ENCODE measurements at regions not wholly inside any gene's neighbourhood (a gene's known extent, or its start where the extent isn't known, plus 50 kb on each side); places are given as distances from the start of the nearest gene placed in this dataset.

DNA sequence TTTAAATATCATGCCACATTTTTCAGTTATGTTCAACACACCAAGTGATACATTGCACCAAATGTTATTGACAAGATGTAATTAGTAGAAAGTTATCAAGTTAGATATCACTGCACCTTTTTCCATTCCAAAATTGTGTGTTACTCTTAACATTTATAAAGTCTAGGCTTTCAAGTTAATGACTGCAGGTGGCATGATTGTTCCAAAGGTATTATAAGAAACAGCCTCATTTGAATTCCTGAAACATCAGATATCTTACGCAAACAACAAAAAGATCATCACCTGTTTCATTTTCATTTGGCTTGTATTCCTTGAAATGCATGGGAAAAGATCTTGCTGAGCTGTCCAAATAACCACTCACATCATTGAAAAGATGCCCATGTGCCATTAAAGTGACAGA is 1528.2 kb upstream of the ZEB2 start:
- Histone ChIP-seq H3K36me3 (ENCODE audit: control insufficient read depth in 1 of 2, insufficient read depth in 2 of 2, low read length in 1 of 2) (no peaks in the 10 kb centered on the region), H3K27me3 (ENCODE audit: control insufficient read depth in 1 of 2, insufficient read depth in 2 of 2, low read length in 1 of 2) (no peaks in the 10 kb centered on the region), H3K27ac (ENCODE audit: low read depth in 1 of 2, low read length in 2 of 2) (no peak overlapping the region), H3K4me1 (ENCODE audit: control insufficient read depth in 1 of 2, insufficient read depth in 2 of 2, low read length in 2 of 2) (no peaks in the 10 kb centered on the region), H3K9me3 (ENCODE audit: control insufficient read depth, low read length) (no peaks in the 10 kb centered on the region), H3K4me3 (ENCODE audit: low read length in 2 of 2) (no peak overlapping the region)
- intact Hi-C loops (cut with DNase I), result no loop called here
- no peak for ATAC-seq (ENCODE audit: low FRiP score)
- WGBS, 2 donors, result 93 to 97% methylated on average over 1 of the region's 1 CpG
- DNase-seq, result no peak

DNA sequence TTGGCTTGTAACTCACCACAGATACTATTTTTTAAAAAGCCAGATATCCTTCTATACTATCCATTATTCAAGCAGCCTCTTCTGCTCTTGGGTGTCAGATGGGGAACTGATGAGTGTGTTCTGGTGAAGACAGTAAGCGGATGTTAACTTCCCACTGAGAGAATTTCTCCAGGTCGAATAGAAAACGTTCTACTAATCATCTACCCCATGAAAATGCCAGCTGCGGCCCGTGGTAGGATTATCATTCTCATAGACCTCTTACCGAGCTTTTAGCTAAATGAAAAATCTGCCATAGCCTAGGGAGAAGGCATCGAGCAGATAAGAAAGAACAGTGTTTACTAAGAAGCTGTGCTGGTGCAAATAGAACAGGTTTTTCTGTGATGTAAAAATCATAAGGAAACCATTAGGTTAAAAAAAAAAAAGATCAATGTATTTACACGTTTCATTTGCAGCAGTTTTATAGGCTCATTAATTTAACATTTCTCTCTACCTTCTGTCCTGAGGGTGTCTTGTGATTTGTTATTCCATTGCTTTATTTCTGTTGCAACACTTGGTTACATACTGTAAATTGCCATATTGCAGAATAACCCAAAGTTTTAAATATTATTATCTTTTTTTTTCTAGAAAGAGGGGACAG is 1521.5 kb upstream of the ZEB2 start:
- Histone ChIP-seq H3K4me1 (ENCODE audit: control insufficient read depth in 1 of 2, insufficient read depth in 2 of 2, low read length in 2 of 2) (no peaks in the 10 kb centered on the region), H3K9me3 (ENCODE audit: control insufficient read depth, low read length) (no peaks in the 10 kb centered on the region), H3K27me3 (ENCODE audit: control insufficient read depth in 1 of 2, insufficient read depth in 2 of 2, low read length in 1 of 2) (no peaks in the 10 kb centered on the region), H3K4me3 (ENCODE audit: low read length in 2 of 2) (no peak overlapping the region), H3K36me3 (ENCODE audit: control insufficient read depth in 1 of 2, insufficient read depth in 2 of 2, low read length in 1 of 2) (no peaks in the 10 kb centered on the region), H3K27ac (ENCODE audit: low read depth in 1 of 2, low read length in 2 of 2) (no peak overlapping the region)
- intact Hi-C loops (cut with DNase I), result no loop called here
- WGBS, 2 donors, result 69 to 72% methylated on average over 8 of the region's 8 CpGs
- no peak for DNase-seq
- ATAC-seq (ENCODE audit: low FRiP score), result no peak

DNA sequence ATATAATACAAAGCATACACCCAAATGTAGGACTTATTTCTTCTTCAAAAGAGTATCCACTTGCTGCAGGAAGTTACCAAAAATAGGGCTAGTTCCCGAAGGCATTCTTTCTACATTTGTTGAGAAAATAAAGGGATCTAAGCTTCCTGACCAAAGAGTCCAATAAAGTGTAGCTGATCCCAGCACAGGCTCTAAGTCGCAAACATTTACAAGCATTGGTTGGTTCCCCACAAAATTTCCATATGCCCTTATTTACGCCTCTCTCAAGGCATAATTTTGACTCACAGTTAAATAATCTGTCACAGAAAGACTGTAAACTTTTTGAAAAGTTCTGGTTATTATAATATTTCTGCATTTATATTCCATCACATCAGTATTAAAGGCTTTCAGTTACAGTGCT is 1520.1 kb upstream of the ZEB2 start:
- Histone ChIP-seq H3K27ac (ENCODE audit: low read depth in 1 of 2, low read length in 2 of 2) (no peak overlapping the region), H3K4me1 (ENCODE audit: control insufficient read depth in 1 of 2, insufficient read depth in 2 of 2, low read length in 2 of 2) (peaks cover 0 to 2% of the 10 kb centered on the region in 2 donors), H3K9me3 (ENCODE audit: control insufficient read depth, low read length) (no peaks in the 10 kb centered on the region), H3K27me3 (ENCODE audit: control insufficient read depth in 1 of 2, insufficient read depth in 2 of 2, low read length in 1 of 2) (no peaks in the 10 kb centered on the region), H3K36me3 (ENCODE audit: control insufficient read depth in 1 of 2, insufficient read depth in 2 of 2, low read length in 1 of 2) (no peaks in the 10 kb centered on the region), H3K4me3 (ENCODE audit: low read length in 2 of 2) (no peak overlapping the region)
- no peak for ATAC-seq (ENCODE audit: low FRiP score)
- intact Hi-C loops (cut with DNase I), result no loop called here
- WGBS, 2 donors, result 36 to 43% methylated on average over 3 of the region's 3 CpGs
- DNase-seq, result no peak

DNA sequence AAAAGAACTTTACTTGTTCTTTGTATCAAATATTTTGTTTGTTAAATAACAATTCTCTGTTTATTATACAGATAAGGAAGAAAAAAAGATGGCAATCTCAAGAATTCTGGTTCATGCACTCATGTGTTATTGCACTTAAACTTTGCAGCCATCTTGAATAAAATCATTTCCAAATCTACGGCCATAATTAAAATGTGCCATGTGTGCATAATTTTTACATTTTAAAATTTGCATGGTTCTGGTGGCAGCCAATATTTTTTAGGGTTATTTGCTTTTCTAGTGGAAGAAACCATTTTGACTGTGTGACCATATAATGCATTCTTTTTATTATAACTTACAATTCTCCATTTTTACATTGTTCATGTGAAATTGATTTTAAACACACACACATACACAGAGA is 1518.1 kb upstream of the ZEB2 start:
- H3K9me3 ChIP-seq (ENCODE audit: control insufficient read depth, low read length), result no peaks in the 10 kb centered on the region
- DNase-seq, result no peak
- no peak overlapping the region for H3K27ac ChIP-seq (ENCODE audit: low read depth in 1 of 2, low read length in 2 of 2)
- no peaks in the 10 kb centered on the region for H3K36me3 ChIP-seq (ENCODE audit: control insufficient read depth in 1 of 2, insufficient read depth in 2 of 2, low read length in 1 of 2)
- H3K4me1 ChIP-seq (ENCODE audit: control insufficient read depth in 1 of 2, insufficient read depth in 2 of 2, low read length in 2 of 2), result peaks cover 0 to 2% of the 10 kb centered on the region in 2 donors
- intact Hi-C loops (cut with DNase I), result no loop called here
- 100% methylated on average over 1 of the region's 1 CpG for WGBS, 2 donors
- ATAC-seq (ENCODE audit: low FRiP score), result no peak
- no peak overlapping the region for H3K4me3 ChIP-seq (ENCODE audit: low read length in 2 of 2)
- H3K27me3 ChIP-seq (ENCODE audit: control insufficient read depth in 1 of 2, insufficient read depth in 2 of 2, low read length in 1 of 2), result no peaks in the 10 kb centered on the region

DNA sequence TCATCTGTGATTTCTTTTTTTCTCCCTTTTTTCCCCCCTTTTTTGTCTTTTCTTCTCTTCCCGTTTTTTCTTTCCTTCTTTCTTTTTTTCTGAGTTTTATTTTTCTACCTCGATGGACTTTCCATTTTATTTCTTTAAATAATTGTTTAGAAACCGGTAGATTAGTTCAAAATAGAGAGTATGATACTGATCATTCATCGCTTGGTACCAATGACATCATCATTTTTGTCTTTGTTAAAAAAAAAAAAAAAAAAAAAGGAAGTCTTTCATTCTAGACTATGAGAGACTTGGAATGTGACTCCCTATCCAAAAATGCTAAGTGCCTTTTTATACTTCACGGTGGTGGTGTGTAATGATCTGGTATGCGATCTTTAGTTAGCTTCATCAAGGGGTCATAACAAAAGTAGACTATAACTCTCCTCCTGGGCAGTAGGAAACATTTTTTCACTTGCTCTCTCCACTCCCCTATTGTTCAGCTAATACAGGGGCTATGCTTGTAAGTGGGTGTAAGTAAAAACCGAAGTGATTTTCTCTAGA is 1517.5 kb upstream of the ZEB2 start:
- Histone ChIP-seq H3K9me3 (ENCODE audit: control insufficient read depth, low read length) (no peaks in the 10 kb centered on the region), H3K27ac (ENCODE audit: low read depth in 1 of 2, low read length in 2 of 2) (no peak overlapping the region), H3K4me3 (ENCODE audit: low read length in 2 of 2) (no peak overlapping the region), H3K27me3 (ENCODE audit: control insufficient read depth in 1 of 2, insufficient read depth in 2 of 2, low read length in 1 of 2) (no peaks in the 10 kb centered on the region), H3K4me1 (ENCODE audit: control insufficient read depth in 1 of 2, insufficient read depth in 2 of 2, low read length in 2 of 2) (peaks cover 0 to 2% of the 10 kb centered on the region in 2 donors), H3K36me3 (ENCODE audit: control insufficient read depth in 1 of 2, insufficient read depth in 2 of 2, low read length in 1 of 2) (no peaks in the 10 kb centered on the region)
- 86 to 87% methylated on average over 7 of the region's 7 CpGs for WGBS, 2 donors
- ATAC-seq (ENCODE audit: low FRiP score) (no peak), DNase-seq (no peak)
- intact Hi-C loops (cut with DNase I), result no loop called here

DNA sequence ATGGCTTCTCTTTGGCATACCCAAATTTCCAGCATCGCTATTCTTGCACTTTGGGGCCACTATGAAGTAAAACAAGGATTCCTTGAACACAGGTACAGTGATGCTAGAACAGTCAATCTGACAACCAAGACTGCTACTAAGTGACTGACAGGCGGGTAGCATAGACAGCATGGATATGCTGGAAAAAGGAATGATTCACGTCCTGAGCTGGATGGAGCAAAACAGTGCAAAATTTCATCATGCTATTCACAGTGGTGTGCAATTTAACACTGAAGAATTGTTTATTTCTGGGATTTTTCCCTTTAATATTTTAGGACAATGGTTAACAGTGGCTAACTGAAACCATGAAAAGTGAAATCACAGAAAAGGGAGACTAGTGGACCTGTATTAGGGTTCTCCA is 1511.2 kb upstream of the ZEB2 start:
- Histone ChIP-seq H3K4me3 (ENCODE audit: low read length in 2 of 2) (no peak overlapping the region), H3K27ac (ENCODE audit: low read depth in 1 of 2, low read length in 2 of 2) (no peak overlapping the region), H3K27me3 (ENCODE audit: control insufficient read depth in 1 of 2, insufficient read depth in 2 of 2, low read length in 1 of 2) (no peaks in the 10 kb centered on the region), H3K36me3 (ENCODE audit: control insufficient read depth in 1 of 2, insufficient read depth in 2 of 2, low read length in 1 of 2) (no peaks in the 10 kb centered on the region), H3K4me1 (ENCODE audit: control insufficient read depth in 1 of 2, insufficient read depth in 2 of 2, low read length in 2 of 2) (peaks cover 0 to 2% of the 10 kb centered on the region in 2 donors), H3K9me3 (ENCODE audit: control insufficient read depth, low read length) (no peaks in the 10 kb centered on the region)
- 87 to 88% methylated on average over 3 of the region's 3 CpGs for WGBS, 2 donors
- ATAC-seq (ENCODE audit: low FRiP score), result no peak
- intact Hi-C loops (cut with DNase I), result no loop called here
- DNase-seq, result no peak

DNA sequence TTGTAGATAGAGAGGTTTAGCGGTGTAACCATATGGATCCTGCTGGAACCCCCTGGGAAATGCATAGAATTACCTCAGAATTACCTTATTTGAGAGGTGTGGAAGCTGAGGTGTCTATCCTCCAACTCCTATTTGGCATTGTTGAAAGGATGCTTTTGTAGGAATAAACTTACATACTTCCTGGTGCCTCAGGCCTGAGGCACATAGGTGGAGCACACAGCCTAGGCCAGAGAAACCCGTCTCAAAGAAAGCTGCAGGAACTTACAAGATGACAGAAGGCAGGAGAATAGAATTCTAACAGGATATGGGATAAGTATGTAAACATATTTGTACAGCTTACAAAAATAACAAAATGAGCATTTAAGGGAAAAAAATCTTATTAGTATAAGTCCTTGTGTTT is 1507.2 kb upstream of the ZEB2 start:
- Histone ChIP-seq H3K4me1 (ENCODE audit: control insufficient read depth in 1 of 2, insufficient read depth in 2 of 2, low read length in 2 of 2) (no peaks in the 10 kb centered on the region), H3K27me3 (ENCODE audit: control insufficient read depth in 1 of 2, insufficient read depth in 2 of 2, low read length in 1 of 2) (no peaks in the 10 kb centered on the region), H3K9me3 (ENCODE audit: control insufficient read depth, low read length) (no peaks in the 10 kb centered on the region), H3K36me3 (ENCODE audit: control insufficient read depth in 1 of 2, insufficient read depth in 2 of 2, low read length in 1 of 2) (no peaks in the 10 kb centered on the region), H3K4me3 (ENCODE audit: low read length in 2 of 2) (no peak overlapping the region), H3K27ac (ENCODE audit: low read depth in 1 of 2, low read length in 2 of 2) (no peak overlapping the region)
- DNase-seq (no peak), ATAC-seq (ENCODE audit: low FRiP score) (no peak)
- WGBS, 2 donors, result 73 to 76% methylated on average over 2 of the region's 2 CpGs
- intact Hi-C loops (cut with DNase I), result no loop called here

DNA sequence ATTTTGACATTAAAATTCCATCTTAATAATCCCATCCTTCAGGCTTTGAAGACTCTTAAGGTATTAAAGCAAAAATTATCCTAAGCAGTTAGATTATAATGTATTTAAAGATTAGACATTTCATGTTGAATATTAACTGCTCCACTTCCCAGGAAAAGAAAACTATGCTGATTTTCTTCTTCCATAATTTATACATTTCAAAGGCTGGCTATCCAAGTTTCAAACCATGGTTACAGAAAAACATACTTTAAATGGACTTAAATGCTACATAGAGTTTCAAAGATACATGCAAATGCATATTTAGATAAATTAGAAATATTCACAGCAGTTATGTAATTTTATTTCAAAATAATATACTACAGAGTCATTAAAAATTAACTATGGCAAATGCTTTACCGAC is 1505.6 kb upstream of the ZEB2 start:
- DNase-seq, result no peak
- Histone ChIP-seq H3K36me3 (ENCODE audit: control insufficient read depth in 1 of 2, insufficient read depth in 2 of 2, low read length in 1 of 2) (no peaks in the 10 kb centered on the region), H3K27me3 (ENCODE audit: control insufficient read depth in 1 of 2, insufficient read depth in 2 of 2, low read length in 1 of 2) (no peaks in the 10 kb centered on the region), H3K4me3 (ENCODE audit: low read length in 2 of 2) (no peak overlapping the region), H3K9me3 (ENCODE audit: control insufficient read depth, low read length) (no peaks in the 10 kb centered on the region), H3K27ac (ENCODE audit: low read depth in 1 of 2, low read length in 2 of 2) (no peak overlapping the region), H3K4me1 (ENCODE audit: control insufficient read depth in 1 of 2, insufficient read depth in 2 of 2, low read length in 2 of 2) (no peaks in the 10 kb centered on the region)
- WGBS, 2 donors, result 91 to 93% methylated on average over 1 of the region's 1 CpG
- ATAC-seq (ENCODE audit: low FRiP score), result no peak
- intact Hi-C loops (cut with DNase I), result no loop called here

DNA sequence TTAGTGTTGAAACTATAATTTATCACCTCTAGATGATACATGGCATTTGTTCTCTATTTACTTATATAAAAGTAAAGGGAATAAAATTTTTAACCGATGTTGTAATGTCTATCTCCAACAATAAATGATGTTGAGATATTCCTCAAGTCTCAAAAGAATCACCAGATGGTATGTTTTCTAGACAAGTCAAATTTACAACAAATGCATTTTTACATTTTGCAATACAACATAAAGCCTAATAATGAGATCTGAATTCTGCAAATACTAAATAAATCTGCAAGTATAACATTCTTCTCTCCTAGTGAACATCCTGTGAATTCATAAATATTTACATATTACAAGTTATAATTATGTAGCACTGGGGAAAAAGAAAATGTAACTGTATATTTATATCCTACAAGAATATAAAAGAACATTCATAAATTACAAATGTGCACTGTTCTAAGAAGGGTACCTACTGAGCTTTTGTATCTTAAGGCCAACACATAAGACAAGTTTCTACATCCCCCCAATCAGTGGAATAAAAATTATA is 1504.4 kb upstream of the ZEB2 start:
- no peaks in the 10 kb centered on the region for H3K27me3 ChIP-seq (ENCODE audit: control insufficient read depth in 1 of 2, insufficient read depth in 2 of 2, low read length in 1 of 2)
- 41 to 60% methylated on average over 1 of the region's 1 CpG for whole genome bisulfite sequencing, 2 donors
- intact Hi-C loops (cut with DNase I), result no loop called here
- no peak overlapping the region for H3K4me3 ChIP-seq (ENCODE audit: low read length in 2 of 2)
- ATAC-seq (ENCODE audit: low FRiP score) (no peak), DNase-seq (no peak)
- no peak overlapping the region for H3K27ac ChIP-seq (ENCODE audit: low read depth in 1 of 2, low read length in 2 of 2)
- no peaks in the 10 kb centered on the region for H3K36me3 ChIP-seq (ENCODE audit: control insufficient read depth in 1 of 2, insufficient read depth in 2 of 2, low read length in 1 of 2)
- no peaks in the 10 kb centered on the region for H3K4me1 ChIP-seq (ENCODE audit: control insufficient read depth in 1 of 2, insufficient read depth in 2 of 2, low read length in 2 of 2)
- H3K9me3 ChIP-seq (ENCODE audit: control insufficient read depth, low read length), result no peaks in the 10 kb centered on the region
